GM12873 (cell line): ENCODE measurements at regions not wholly inside any gene's neighbourhood (a gene's known extent, or its start where the extent isn't known, plus 50 kb on each side); places are given as distances from the start of the nearest gene placed in this dataset.

Experiments used
- TF ChIP-seq, protein P1 (sequence below): IDR thresholded peaks from 2 replicates; pipeline ENCODE4 v1.5.1; 2012; ENCODE audit warnings: low read depth, mild to moderate bottlenecking, moderate library complexity, low read length, control low read depth; ENCODE audit not compliant: insufficient read depth; ENCODE audit errors: missing control alignments

DNA sequence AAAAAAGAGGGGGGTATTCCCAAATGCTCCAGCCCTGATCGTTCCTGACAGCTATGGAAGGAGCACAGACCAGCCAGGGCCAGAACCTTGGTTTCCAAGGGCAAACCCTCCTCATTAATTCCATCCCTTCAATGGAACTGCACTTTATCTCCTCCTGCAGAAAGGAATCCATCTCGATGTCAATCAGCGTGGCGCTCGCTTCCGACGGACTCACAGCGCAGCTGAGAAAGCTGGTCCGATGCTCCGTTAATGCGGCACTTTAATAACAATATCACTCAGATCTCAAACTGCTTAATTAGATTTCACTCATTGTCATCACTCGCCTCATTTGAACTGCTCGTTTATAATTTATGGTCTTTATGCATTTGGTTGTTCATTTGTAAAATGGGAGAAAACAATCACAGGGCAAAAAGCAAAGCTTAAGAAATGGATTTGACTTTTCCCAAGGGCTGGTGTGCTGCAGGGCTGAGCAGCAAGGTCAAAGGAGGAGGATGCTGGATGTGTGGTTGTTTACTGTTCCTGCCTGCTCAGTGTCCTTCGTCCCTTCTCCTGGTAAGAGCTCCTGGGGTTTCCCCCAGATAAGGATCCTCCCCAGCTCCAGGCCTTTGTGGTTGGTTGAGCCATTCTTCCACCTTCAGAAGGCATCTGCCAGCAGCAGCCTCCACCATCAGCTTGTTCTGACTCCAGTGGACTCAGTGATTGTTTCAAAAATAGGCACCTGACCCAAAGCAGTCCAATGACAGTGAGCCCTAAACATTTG lies 152.7 kb downstream of the ANKRD60 start:
- TF ChIP-seq, protein P1, sequence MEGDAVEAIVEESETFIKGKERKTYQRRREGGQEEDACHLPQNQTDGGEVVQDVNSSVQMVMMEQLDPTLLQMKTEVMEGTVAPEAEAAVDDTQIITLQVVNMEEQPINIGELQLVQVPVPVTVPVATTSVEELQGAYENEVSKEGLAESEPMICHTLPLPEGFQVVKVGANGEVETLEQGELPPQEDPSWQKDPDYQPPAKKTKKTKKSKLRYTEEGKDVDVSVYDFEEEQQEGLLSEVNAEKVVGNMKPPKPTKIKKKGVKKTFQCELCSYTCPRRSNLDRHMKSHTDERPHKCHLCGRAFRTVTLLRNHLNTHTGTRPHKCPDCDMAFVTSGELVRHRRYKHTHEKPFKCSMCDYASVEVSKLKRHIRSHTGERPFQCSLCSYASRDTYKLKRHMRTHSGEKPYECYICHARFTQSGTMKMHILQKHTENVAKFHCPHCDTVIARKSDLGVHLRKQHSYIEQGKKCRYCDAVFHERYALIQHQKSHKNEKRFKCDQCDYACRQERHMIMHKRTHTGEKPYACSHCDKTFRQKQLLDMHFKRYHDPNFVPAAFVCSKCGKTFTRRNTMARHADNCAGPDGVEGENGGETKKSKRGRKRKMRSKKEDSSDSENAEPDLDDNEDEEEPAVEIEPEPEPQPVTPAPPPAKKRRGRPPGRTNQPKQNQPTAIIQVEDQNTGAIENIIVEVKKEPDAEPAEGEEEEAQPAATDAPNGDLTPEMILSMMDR = no peak

DNA sequence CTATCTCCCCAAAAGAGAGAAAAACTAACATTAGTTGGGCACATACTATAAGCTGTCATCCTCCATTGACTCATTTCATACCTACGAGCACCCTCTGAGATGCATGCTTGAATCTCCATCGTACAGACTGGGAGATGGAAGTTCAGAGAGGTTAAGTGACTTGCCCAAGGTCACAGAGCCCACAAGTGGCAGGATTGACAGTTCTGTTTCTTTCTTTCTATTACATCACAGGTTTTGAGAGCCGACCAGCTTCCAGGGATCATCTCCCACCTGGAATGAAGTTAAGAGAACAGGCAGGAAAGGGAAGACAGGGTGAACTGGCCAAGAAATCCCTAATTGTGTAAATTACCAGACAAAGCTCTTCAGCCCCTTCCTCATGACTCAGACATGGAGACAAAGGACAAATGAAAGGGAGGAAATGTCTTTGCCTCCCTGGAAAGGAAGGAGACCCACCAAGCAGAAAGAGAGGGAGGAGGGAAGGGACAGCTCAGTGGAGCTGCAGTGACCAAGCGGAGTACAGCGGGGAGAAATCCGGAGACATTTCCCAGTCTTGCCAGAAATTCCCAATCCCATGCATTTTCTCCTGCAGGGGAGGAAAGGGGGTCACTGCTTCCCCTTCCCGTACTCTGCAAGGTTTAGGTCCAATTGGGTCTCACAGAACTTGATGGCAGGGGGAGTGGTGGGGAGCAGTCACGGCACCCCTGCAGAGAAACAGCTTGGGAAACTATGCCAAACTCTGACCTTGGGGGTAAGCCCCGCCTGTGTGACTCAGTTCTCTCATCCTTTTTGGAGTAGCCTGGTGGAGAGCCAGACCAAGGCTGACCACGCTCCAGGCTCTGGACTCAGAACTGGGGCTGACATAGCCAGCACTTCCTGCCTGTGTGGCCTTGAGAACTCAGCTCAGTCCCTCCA lies 154.3 kb downstream of the ANKRD60 start:
- TF ChIP-seq, protein P1 = no peak

DNA sequence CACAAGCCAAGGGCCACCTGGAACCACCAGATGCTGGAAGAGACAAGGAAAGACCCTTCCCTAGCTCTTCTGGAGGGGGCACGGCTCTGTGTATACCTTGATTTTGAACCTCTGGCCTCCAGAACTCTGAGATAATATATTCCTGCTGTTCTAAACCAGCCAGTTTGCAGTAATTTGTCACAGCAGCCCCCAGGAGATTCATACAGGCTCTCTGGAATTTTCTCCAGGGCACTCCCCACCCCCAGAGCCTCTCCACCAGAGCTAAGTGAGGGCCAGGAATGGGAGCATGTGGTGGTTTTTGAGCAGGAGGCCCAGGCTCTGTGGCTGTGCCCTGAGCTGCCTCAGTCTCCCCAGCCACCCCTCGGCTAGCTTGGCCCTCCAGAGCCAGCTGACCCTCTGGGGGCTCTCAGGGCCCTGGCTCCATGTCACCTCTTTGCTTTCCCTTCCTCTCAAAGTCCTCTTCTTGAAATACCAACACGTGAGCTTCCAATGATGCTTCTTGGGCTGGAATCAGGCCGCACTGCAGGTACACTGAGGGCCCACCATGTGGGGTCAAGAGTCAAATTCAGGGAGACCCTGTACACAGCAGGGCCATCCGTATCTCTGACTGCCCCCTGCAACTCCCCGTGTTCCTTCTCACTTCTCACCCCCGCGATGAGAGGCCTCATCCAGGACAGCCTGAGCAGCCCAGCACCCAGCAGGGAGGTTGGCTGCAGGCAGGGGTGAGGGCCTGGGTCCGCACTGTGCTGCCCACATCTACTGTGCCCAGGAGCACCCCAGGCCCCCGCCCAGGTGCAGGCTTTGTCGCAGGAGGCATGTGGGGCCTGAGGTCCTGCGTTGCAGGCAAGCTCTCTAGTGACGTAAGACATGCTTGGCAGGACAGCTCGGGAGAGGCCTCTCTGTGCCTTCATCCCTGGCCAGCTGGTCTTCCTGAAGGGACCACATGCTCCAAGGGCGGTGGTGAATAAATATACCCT lies 155.5 kb downstream of the ANKRD60 start:
- TF ChIP-seq, protein P1 = no peak

DNA sequence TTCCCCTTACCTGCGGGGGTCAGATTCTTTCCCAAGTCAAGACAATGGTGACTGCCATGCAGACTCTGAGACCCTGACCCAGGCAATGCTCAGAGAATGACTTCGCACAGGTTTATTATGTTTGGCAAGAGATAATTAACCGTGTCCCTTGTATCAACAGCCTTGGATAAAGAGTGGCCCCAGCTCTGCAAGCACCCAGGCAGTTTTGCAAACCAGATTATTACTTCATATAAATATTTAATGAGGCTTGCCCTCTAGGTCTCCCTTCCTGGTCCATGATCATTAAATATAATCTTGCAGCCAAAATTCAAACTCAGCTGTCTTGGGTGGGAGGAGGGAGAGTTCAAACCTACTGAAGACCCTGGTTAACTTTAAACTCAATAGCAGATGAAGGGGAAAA lies 156.5 kb downstream of the ANKRD60 start:
- TF ChIP-seq, protein P1 = no peak

DNA sequence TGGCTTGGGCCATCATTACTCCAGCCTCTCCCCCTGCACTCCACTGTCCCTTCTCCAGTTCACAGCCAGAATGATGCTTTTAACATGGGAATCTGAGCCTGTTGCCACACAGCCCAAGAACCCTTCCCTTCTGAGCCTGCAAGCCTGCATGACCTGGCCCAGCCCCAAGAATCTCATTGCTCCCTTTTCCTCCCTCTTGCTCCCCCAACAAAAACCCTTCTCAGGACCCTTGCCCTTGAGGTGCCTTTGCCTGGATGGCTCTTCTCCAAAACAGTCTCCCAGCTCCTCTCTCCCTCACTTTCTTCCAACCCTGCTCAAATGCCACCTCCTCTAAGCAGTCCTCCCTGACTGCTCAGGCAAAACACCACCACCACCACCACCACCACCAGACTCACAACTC lies 157.2 kb downstream of the ANKRD60 start:
- TF ChIP-seq, protein P1 = no peak

DNA sequence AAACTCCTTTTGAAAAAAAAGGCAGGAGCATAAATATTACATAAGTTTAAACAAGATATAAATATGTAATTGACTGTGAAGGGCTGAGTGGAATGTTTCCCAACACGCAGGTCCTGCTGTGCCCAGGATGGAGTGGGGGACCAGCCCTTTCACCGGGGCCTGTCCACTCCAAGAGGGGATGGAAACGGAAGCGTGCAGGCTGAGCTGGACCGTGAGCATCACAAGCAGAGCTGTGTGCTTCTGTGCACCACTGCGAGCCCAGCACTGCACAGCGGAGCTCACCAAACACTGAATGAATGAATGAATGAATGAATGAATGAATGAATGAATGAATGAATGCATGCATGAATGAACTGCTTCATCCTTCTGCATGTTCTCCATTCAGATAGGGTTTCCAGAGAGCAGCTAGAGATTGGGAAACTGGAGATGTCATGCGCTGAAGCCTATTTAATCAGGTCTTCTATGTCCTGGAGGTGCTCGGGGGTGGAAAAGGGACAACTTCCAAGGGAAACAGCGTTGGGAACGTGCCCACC lies 157.7 kb downstream of the ANKRD60 start:
- TF ChIP-seq, protein P1 = no peak
